ENCODE measurements at regions not wholly inside any gene's neighbourhood (a gene's known extent, or its start where the extent isn't known, plus 50 kb on each side); places are given as distances from the start of the nearest gene placed in this dataset.

DNA sequence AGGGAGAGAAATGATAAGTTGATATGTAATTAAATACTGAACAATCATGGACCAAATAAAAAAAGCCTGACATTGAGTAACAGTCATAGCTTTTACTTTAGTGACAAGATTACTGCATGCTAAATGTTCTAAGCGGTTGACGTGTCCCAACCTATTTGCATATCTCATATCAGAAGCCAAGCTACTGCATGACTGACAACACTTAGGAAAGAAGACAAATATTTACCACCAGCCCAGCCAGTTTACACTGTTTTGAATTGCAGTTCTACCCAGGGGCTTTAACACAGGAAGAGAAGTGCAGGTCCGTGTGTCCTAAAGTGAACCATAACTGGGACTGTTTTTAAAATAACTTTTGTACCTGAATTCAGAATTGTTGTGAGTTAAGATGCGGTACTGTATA is 219.9 kb downstream of the PRDM9 start:
- no peak for TF ChIP-seq EZH2 (IDR thresholded peaks at IDR 0.05; ENCODE audit: borderline replicate concordance, low read length)
- TF ChIP-seq, protein P1, sequence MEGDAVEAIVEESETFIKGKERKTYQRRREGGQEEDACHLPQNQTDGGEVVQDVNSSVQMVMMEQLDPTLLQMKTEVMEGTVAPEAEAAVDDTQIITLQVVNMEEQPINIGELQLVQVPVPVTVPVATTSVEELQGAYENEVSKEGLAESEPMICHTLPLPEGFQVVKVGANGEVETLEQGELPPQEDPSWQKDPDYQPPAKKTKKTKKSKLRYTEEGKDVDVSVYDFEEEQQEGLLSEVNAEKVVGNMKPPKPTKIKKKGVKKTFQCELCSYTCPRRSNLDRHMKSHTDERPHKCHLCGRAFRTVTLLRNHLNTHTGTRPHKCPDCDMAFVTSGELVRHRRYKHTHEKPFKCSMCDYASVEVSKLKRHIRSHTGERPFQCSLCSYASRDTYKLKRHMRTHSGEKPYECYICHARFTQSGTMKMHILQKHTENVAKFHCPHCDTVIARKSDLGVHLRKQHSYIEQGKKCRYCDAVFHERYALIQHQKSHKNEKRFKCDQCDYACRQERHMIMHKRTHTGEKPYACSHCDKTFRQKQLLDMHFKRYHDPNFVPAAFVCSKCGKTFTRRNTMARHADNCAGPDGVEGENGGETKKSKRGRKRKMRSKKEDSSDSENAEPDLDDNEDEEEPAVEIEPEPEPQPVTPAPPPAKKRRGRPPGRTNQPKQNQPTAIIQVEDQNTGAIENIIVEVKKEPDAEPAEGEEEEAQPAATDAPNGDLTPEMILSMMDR (IDR thresholded peaks at IDR 0.05; ENCODE audit: low read length): no peak
- Histone ChIP-seq H3K27me3 (ENCODE audit: insufficient read depth, low read length) (no peaks in the 10 kb centered on the region), H3K9me2 (ENCODE audit: low read depth, low read length) (no peaks in the 10 kb centered on the region), H3K4me1 (ENCODE audit: insufficient read depth, low read length, severe bottlenecking) (no peaks in the 10 kb centered on the region), H3K4me2 (ENCODE audit: low read length) (no peak overlapping the region), H3K9ac (ENCODE audit: low read length) (no peak overlapping the region), H3K9me3 (ENCODE audit: low read length) (no peaks in the 10 kb centered on the region), H3K36me3 (ENCODE audit: insufficient read depth, low read length) (no peaks in the 10 kb centered on the region), H3K4me3 (ENCODE audit: low read depth, low read length, poor library complexity, severe bottlenecking) (no peak overlapping the region), H3K79me2 (ENCODE audit: insufficient read depth, low read length) (no peaks in the 10 kb centered on the region), H4K20me1 (ENCODE audit: insufficient read depth, low read length) (no peaks in the 10 kb centered on the region), H3K27ac (ENCODE audit: low read depth, low read length, poor library complexity, severe bottlenecking) (no peak overlapping the region), H3F3A (ENCODE audit: insufficient read depth, low read length) (no peaks in the 10 kb centered on the region), H2AFZ (ENCODE audit: low read length) (no peak overlapping the region)

DNA sequence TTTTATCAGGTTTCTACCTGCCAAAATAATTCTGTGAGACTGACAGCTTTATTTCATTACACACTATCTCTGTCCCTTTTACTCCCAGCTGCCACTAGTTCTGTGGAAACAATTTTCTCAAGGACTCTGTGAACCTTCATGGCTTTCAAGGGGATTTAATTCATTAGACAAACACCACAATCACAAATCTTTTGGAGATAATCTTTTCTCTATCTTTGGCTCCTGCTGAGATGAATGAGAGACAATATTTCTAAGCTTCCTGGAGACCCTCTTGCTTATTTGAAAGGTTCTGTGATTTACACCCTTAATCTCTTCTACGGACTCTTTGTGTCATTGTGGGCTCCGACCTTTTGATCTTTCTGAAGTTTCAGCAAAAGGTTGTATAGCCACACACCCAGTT is 222.6 kb downstream of the PRDM9 start:
- no peak overlapping the region for H3K4me3 ChIP-seq (ENCODE audit: low read depth, low read length, poor library complexity, severe bottlenecking)
- H2AFZ ChIP-seq (ENCODE audit: low read length): no peak overlapping the region
- H3K9me3 ChIP-seq (ENCODE audit: low read length): no peaks in the 10 kb centered on the region
- H3K27ac ChIP-seq (ENCODE audit: low read depth, low read length, poor library complexity, severe bottlenecking): no peak overlapping the region
- H3K79me2 ChIP-seq (ENCODE audit: insufficient read depth, low read length): no peaks in the 10 kb centered on the region
- no peaks in the 10 kb centered on the region for H3K36me3 ChIP-seq (ENCODE audit: insufficient read depth, low read length)
- H3K4me2 ChIP-seq (ENCODE audit: low read length): no peak overlapping the region
- H3K9ac ChIP-seq (ENCODE audit: low read length): no peak overlapping the region
- TF ChIP-seq, protein P1 (IDR thresholded peaks at IDR 0.05; ENCODE audit: low read length): no peak
- no peak for TF ChIP-seq EZH2 (IDR thresholded peaks at IDR 0.05; ENCODE audit: borderline replicate concordance, low read length)
- no peaks in the 10 kb centered on the region for H3K4me1 ChIP-seq (ENCODE audit: insufficient read depth, low read length, severe bottlenecking)
- H3K27me3 ChIP-seq (ENCODE audit: insufficient read depth, low read length): no peaks in the 10 kb centered on the region
- no peaks in the 10 kb centered on the region for H4K20me1 ChIP-seq (ENCODE audit: insufficient read depth, low read length)
- no peaks in the 10 kb centered on the region for H3K9me2 ChIP-seq (ENCODE audit: low read depth, low read length)
- H3F3A ChIP-seq (ENCODE audit: insufficient read depth, low read length): no peaks in the 10 kb centered on the region

DNA sequence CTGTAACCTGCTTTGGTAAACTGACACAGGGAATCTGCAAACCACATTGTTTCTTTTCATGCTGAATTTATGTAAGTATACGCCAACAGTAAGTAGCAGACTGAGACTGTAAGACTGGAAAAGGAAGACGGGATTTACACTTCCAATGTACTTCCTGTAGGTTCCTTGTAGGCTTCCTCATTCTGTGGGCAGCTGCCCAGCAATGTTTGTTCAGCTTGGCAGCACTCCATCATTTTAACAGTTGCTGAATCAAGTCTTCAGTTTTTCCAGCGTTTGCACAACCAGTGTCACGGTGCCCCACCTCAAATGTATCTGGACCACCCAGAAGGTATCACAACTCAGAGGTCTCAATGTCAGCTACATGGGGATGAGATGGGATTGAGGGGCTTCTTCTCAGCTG is 232.6 kb downstream of the PRDM9 start:
- Histone ChIP-seq H3K4me3 (ENCODE audit: low read depth, low read length, poor library complexity, severe bottlenecking) (no peak overlapping the region), H3K4me2 (ENCODE audit: low read length) (no peak overlapping the region), H2AFZ (ENCODE audit: low read length) (no peak overlapping the region), H3F3A (ENCODE audit: insufficient read depth, low read length) (no peaks in the 10 kb centered on the region), H3K79me2 (ENCODE audit: insufficient read depth, low read length) (no peaks in the 10 kb centered on the region), H3K27ac (ENCODE audit: low read depth, low read length, poor library complexity, severe bottlenecking) (no peak overlapping the region), H4K20me1 (ENCODE audit: insufficient read depth, low read length) (no peaks in the 10 kb centered on the region), H3K9me3 (ENCODE audit: low read length) (no peaks in the 10 kb centered on the region), H3K27me3 (ENCODE audit: insufficient read depth, low read length) (no peaks in the 10 kb centered on the region), H3K9me2 (ENCODE audit: low read depth, low read length) (no peaks in the 10 kb centered on the region), H3K9ac (ENCODE audit: low read length) (no peak overlapping the region), H3K36me3 (ENCODE audit: insufficient read depth, low read length) (no peaks in the 10 kb centered on the region), H3K4me1 (ENCODE audit: insufficient read depth, low read length, severe bottlenecking) (no peaks in the 10 kb centered on the region)
- no peak for TF ChIP-seq EZH2 (IDR thresholded peaks at IDR 0.05; ENCODE audit: borderline replicate concordance, low read length)
- TF ChIP-seq, protein P1 (IDR thresholded peaks at IDR 0.05; ENCODE audit: low read length): no peak
